ENCODE measurements at regions not wholly inside any gene's neighbourhood (a gene's known extent, or its start where the extent isn't known, plus 50 kb on each side); places are given as distances from the start of the nearest gene placed in this dataset.
A peak's percentile ranks its signal among the peaks of the same experiment; 100 is the strongest.

- ATAC-seq (no peak), DNase-seq (ENCODE audit: low read depth, low spot score) (no peak)
- Histone ChIP-seq H3K9me3 (ENCODE audit: control insufficient read depth, insufficient read depth, low read depth, low read length) (peaks cover 6% of the 10 kb centered on the region; the same call in 1 of the 2 replicates), H3K27ac (ENCODE audit: low read length) (no peak overlapping the region), H3K4me3 (ENCODE audit: low read depth in 2 of 2, low read length in 2 of 2) (no peak overlapping the region), H3K36me3 (ENCODE audit: control insufficient read depth, insufficient read depth, low read length) (no peaks in the 10 kb centered on the region), H3K4me1 (ENCODE audit: control insufficient read depth, insufficient read depth, low read length) (no peaks in the 10 kb centered on the region), H3K27me3 (ENCODE audit: control insufficient read depth, insufficient read depth, low read length) (no peaks in the 10 kb centered on the region)
- in situ Hi-C loops (cut with HindIII; ENCODE audit: low pct_unique_long_range_greater_than_20kb, low sequenced_read_pairs) = no loop called here
- ChIA-PET CTCF (no interaction called here), POLR2A (no interaction called here)
- TF ChIP-seq, protein P1, sequence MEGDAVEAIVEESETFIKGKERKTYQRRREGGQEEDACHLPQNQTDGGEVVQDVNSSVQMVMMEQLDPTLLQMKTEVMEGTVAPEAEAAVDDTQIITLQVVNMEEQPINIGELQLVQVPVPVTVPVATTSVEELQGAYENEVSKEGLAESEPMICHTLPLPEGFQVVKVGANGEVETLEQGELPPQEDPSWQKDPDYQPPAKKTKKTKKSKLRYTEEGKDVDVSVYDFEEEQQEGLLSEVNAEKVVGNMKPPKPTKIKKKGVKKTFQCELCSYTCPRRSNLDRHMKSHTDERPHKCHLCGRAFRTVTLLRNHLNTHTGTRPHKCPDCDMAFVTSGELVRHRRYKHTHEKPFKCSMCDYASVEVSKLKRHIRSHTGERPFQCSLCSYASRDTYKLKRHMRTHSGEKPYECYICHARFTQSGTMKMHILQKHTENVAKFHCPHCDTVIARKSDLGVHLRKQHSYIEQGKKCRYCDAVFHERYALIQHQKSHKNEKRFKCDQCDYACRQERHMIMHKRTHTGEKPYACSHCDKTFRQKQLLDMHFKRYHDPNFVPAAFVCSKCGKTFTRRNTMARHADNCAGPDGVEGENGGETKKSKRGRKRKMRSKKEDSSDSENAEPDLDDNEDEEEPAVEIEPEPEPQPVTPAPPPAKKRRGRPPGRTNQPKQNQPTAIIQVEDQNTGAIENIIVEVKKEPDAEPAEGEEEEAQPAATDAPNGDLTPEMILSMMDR (IDR thresholded peaks at IDR 0.05) = no peak
- no peak for TF ChIP-seq POLR2AphosphoS5 (IDR thresholded peaks at IDR 0.05; ENCODE audit: low read depth, low read length)
- TF ChIP-seq TCF7L2 (IDR thresholded peaks at IDR 0.05; ENCODE audit: low read depth, low read length) = no peak
- TF ChIP-seq, protein P2, sequence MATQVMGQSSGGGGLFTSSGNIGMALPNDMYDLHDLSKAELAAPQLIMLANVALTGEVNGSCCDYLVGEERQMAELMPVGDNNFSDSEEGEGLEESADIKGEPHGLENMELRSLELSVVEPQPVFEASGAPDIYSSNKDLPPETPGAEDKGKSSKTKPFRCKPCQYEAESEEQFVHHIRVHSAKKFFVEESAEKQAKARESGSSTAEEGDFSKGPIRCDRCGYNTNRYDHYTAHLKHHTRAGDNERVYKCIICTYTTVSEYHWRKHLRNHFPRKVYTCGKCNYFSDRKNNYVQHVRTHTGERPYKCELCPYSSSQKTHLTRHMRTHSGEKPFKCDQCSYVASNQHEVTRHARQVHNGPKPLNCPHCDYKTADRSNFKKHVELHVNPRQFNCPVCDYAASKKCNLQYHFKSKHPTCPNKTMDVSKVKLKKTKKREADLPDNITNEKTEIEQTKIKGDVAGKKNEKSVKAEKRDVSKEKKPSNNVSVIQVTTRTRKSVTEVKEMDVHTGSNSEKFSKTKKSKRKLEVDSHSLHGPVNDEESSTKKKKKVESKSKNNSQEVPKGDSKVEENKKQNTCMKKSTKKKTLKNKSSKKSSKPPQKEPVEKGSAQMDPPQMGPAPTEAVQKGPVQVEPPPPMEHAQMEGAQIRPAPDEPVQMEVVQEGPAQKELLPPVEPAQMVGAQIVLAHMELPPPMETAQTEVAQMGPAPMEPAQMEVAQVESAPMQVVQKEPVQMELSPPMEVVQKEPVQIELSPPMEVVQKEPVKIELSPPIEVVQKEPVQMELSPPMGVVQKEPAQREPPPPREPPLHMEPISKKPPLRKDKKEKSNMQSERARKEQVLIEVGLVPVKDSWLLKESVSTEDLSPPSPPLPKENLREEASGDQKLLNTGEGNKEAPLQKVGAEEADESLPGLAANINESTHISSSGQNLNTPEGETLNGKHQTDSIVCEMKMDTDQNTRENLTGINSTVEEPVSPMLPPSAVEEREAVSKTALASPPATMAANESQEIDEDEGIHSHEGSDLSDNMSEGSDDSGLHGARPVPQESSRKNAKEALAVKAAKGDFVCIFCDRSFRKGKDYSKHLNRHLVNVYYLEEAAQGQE (IDR thresholded peaks at IDR 0.05; ENCODE audit: insufficient read depth in 1 of 2, low read depth in 2 of 2, low read length in 1 of 2) = no peak
- TF ChIP-seq SIN3A (IDR thresholded peaks at IDR 0.05; ENCODE audit: borderline replicate concordance, insufficient read depth, low read depth, low read length) = no peak
- no TSS peak for BruUV-seq (replicated peaks)
- intact Hi-C loops (cut with micrococcal nuclease; ENCODE audit: unreplicated experiment) = no loop called here
Measured at GRCh38 chr18:27687351-27687979, 489.5 kb downstream of the CDH2 start.

DNA sequence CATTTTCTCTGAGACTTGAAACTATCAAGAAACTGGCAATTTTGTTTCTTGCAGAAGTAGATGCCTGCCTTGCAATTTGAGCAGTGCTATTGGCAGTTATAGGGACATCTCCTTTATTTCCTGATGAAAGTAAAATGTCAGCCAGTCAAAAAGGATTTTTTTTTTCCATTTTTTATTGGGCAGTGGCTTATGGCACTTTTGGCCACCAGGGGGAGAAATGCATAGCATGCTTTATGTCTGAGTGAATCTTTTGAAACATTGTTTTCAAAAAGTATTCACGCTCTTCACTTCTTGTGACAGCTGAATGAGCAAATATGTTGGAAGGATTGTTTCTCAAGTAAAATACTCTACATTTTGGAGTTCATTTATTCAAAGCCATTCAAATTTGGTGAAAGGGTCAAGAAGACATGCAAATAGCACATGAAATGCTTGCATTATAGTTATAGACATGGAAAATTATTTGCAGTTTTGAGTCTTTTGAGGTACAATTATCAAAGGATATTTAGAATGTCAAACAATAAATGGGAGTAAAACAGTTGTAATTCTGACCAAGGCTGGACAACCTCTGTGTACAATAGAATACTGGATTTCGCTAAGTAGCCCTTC lies 491.0 kb downstream of the CDH2 start:
- BruUV-seq (replicated peaks) = no TSS peak
- in situ Hi-C loops (cut with HindIII; ENCODE audit: low pct_unique_long_range_greater_than_20kb, low sequenced_read_pairs) = no loop called here
- Histone ChIP-seq H3K4me3 (ENCODE audit: low read depth in 2 of 2, low read length in 2 of 2) (no peak overlapping the region), H3K9me3 (ENCODE audit: control insufficient read depth, insufficient read depth, low read depth, low read length) (peaks cover 6% of the 10 kb centered on the region; the same call in 1 of the 2 replicates), H3K27me3 (ENCODE audit: control insufficient read depth, insufficient read depth, low read length) (no peaks in the 10 kb centered on the region), H3K36me3 (ENCODE audit: control insufficient read depth, insufficient read depth, low read length) (no peaks in the 10 kb centered on the region), H3K4me1 (ENCODE audit: control insufficient read depth, insufficient read depth, low read length) (no peaks in the 10 kb centered on the region), H3K27ac (ENCODE audit: low read length) (no peak overlapping the region)
- intact Hi-C loops (cut with micrococcal nuclease; ENCODE audit: unreplicated experiment) = no loop called here
- DNase-seq (ENCODE audit: low read depth, low spot score) (no peak), ATAC-seq (no peak)
- TF ChIP-seq, protein P1 (IDR thresholded peaks at IDR 0.05) = peak; percentile 40; the same call in 1 of the 2 replicates
- TF ChIP-seq POLR2AphosphoS5 (IDR thresholded peaks at IDR 0.05; ENCODE audit: low read depth, low read length) = no peak
- POLR2A ChIA-PET = no interaction called here
- CTCF ChIA-PET = no interaction called here

Data from Panc1 (cell line).